GM13976 (cell line): ENCODE measurements at regions not wholly inside any gene's neighbourhood (a gene's known extent, or its start where the extent isn't known, plus 50 kb on each side); places are given as distances from the start of the nearest gene placed in this dataset.

Experiments used
- DNase-seq: peaks from one replicate; pipeline ENCODE4 v3.0.0; 2012; ENCODE audit warnings: low spot score
- CTCF ChIP-seq: IDR thresholded peaks from 2 replicates; pipeline ENCODE4 v1.5.1; 2012; ENCODE audit warnings: borderline replicate concordance, mild to moderate bottlenecking; ENCODE audit not compliant: insufficient read depth; ENCODE audit errors: extremely low read depth, missing control alignments, control extremely low read depth
- in situ Hi-C: fragments of 300-500 bp; cut with MboI; formaldehyde crosslinking; loops from one replicate; pipeline ENCODE4 v1.12.0; 2022; ENCODE audit warnings: low sequenced_read_pairs, mixed read lengths, inconsistent platforms; ENCODE audit not compliant: unreplicated experiment

GRCh38 chr16:72566174-72566573 lies 394.2 kb upstream of the PMFBP1 start:
- in situ Hi-C loops, result no loop called here
- no peak for DNase-seq
- TF ChIP-seq CTCF, result no peak

GRCh38 chr16:72565106-72565505 lies 393.2 kb upstream of the PMFBP1 start:
- TF ChIP-seq CTCF, result no peak
- DNase-seq, result no peak
- in situ Hi-C loops, result no loop called here

GRCh38 chr16:72560617-72561016 lies 388.7 kb upstream of the PMFBP1 start:
- no peak for DNase-seq
- no peak for TF ChIP-seq CTCF
- in situ Hi-C loops, result no loop called here

- DNase-seq, result no peak
- TF ChIP-seq CTCF, result no peak
- in situ Hi-C loops, result no loop called here
These were observed 386.5 kb upstream of the PMFBP1 start for GRCh38 chr16:72558501-72558900.

- no peak for DNase-seq
- in situ Hi-C loops, result no loop called here
- no peak for TF ChIP-seq CTCF
These were observed 383.0 kb upstream of the PMFBP1 start for GRCh38 chr16:72554935-72555334.

- no peak for DNase-seq
- in situ Hi-C loops, result no loop called here
- no peak for TF ChIP-seq CTCF
These were observed 380.7 kb upstream of the PMFBP1 start for GRCh38 chr16:72552654-72553053.

GRCh38 chr16:72551649-72552048 lies 379.7 kb upstream of the PMFBP1 start:
- no peak for DNase-seq
- no peak for TF ChIP-seq CTCF
- in situ Hi-C loops, result no loop called here
